HepG2 (cell line): ENCODE measurements at regions not wholly inside any gene's neighbourhood (a gene's known extent, or its start where the extent isn't known, plus 50 kb on each side); places are given as distances from the start of the nearest gene placed in this dataset.

ENCODE experiments used
- ATAC-seq: fragments of 200-7000 bp; cut with Tn5 transposase; 3 replicates; pipeline ENCODE4 v1.9.1; 2020; ENCODE audit warnings: mild to moderate bottlenecking, moderate library complexity
- BruUV-seq: library from RNA; stranded (reverse); fragments of 400-500 nt; replicated peaks from 2 replicates; lab custom pipeline; 2021; lab: Mats Ljungman, UMichigan
- CTCF ChIA-PET: fragments of 300-600 bp; formaldehyde crosslinking; extraction: SDS; loops from one replicate; lab custom pipeline; 2021; ENCODE audit warnings: low total read pairs, inconsistent platforms, low intra/inter-chr PET ratio; lab: Yijun Ruan, JAX
- POLR2A ChIA-PET: fragments of 350-600 bp; sonication (Branson Sonifier 250); formaldehyde crosslinking; loops from one replicate; lab custom pipeline; 2020; ENCODE audit warnings: antibody characterized with exemption, inconsistent platforms; lab: Yijun Ruan, JAX
- DNase-seq: peaks from one replicate; pipeline ENCODE4 v3.0.0-alpha.2; 2015; ENCODE audit warnings: low spot score
- FAIRE-seq: peaks from 3 replicates; lab custom pipeline; 2011; peaks lifted over from hg19 to GRCh38; lab: Jason Lieb, UNC
- H2AFZ ChIP-seq: one replicate; pipeline ENCODE4 v1.6.1; 2011; ENCODE audit warnings: low read length, inconsistent platforms
- H3K27ac ChIP-seq: fragments of 300-600 bp; 3 replicates; pipeline ENCODE4 v1.8.0; 2011; ENCODE audit warnings: mixed run types, mild to moderate bottlenecking, mixed read lengths, low read length, inconsistent platforms; ENCODE audit not compliant: insufficient read depth; ENCODE audit errors: extremely low read length
- H3K27me3 ChIP-seq, 2 experiments: fragments of 200-600 bp in 1 of 2; 2 replicates in 1 of 2; 3 replicates in 1 of 2; pipeline versions ENCODE4 v1.6.0 to v1.8.0; 2011; ENCODE audit warnings: low read length in 2 of 2, mild to moderate bottlenecking in 2 of 2, moderate library complexity in 2 of 2, inconsistent platforms in 1 of 2; ENCODE audit not compliant: insufficient read depth in 2 of 2, control insufficient read depth in 1 of 2
- H3K36me3 ChIP-seq, 2 experiments: fragments of 200-600 bp in 1 of 2; replicated peaks in 1 of 2; 2 replicates in 1 of 2; 3 replicates in 1 of 2; pipeline versions ENCODE4 v1.5.1 to v1.8.0; 2011; ENCODE audit warnings: low read length in 2 of 2, inconsistent platforms in 1 of 2; ENCODE audit not compliant: insufficient read depth in 2 of 2, control insufficient read depth in 1 of 2
- H3K4me1 ChIP-seq: 2 replicates; pipeline ENCODE4 v1.5.1; 2012; ENCODE audit warnings: low read length, inconsistent platforms; ENCODE audit not compliant: insufficient read depth
- H3K4me2 ChIP-seq: 2 replicates; pipeline ENCODE4 v1.6.0; 2011; ENCODE audit warnings: low read depth, low read length, inconsistent platforms
- H3K4me3 ChIP-seq, 3 experiments: fragments of 200-600 bp in 1 of 3; sonication (generic), shearing (Covaris generic) in 1 of 3; replicated peaks in 1 of 3; 2 replicates each; pipeline ENCODE4 v1.5.1; 2011 to 2016; ENCODE audit warnings: low read length in 3 of 3, inconsistent platforms in 2 of 3, low read depth in 2 of 3, mild to moderate bottlenecking in 2 of 3, control low read depth in 1 of 3, mixed read lengths in 1 of 3; ENCODE audit not compliant: insufficient read depth in 1 of 3
- H3K79me2 ChIP-seq: one replicate; pipeline ENCODE4 v1.6.1; 2011; ENCODE audit warnings: low read length, inconsistent platforms; ENCODE audit not compliant: insufficient read depth
- H3K9ac ChIP-seq: 2 replicates; pipeline ENCODE4 v1.6.0; 2011; ENCODE audit warnings: mild to moderate bottlenecking, low read depth, low read length, inconsistent platforms; ENCODE audit not compliant: insufficient read depth
- H3K9me3 ChIP-seq: 2 replicates; pipeline ENCODE4 v1.5.1; 2012; ENCODE audit warnings: mild to moderate bottlenecking, low read length
- H4K20me1 ChIP-seq: 2 replicates; pipeline ENCODE4 v1.6.0; 2011; ENCODE audit warnings: inconsistent platforms, mild to moderate bottlenecking, low read length, moderate library complexity; ENCODE audit not compliant: insufficient read depth
- BHLHE40 ChIP-seq: IDR thresholded peaks from 2 replicates; pipeline ENCODE4 v1.6.1; 2011; ENCODE audit warnings: low read length, improper control_type of control experiment
- HDAC1 ChIP-seq: sonication (generic); formaldehyde crosslinking; IDR thresholded peaks from 2 replicates; pipeline ENCODE4 v1.5.1; 2020; ENCODE audit warnings: mild to moderate bottlenecking, missing genetic modification reagents
- HDAC6 ChIP-seq: fragments of 200-600 bp; sonication (generic); IDR thresholded peaks from 2 replicates; pipeline ENCODE4 v1.7.0; 2017; ENCODE audit warnings: mild to moderate bottlenecking, antibody characterized with exemption, low read length, low read depth
- MIER3 ChIP-seq: IDR thresholded peaks from 2 replicates; pipeline ENCODE4 v1.6.1; 2016; ENCODE audit warnings: missing compliant biosample characterization, borderline replicate concordance
- TCF7L2 ChIP-seq: IDR thresholded peaks from 2 replicates; pipeline ENCODE4 v1.6.1; 2011; ENCODE audit warnings: mild to moderate bottlenecking, low read depth, low read length, moderate library complexity
- XBP1 ChIP-seq: sonication (generic); formaldehyde crosslinking; IDR thresholded peaks from 2 replicates; pipeline ENCODE4 v1.5.0; 2020; ENCODE audit warnings: missing genetic modification reagents
- ZNF121 ChIP-seq: sonication (generic); formaldehyde crosslinking; IDR thresholded peaks from 2 replicates; pipeline ENCODE4 v1.5.0; 2020; ENCODE audit warnings: mild to moderate bottlenecking, missing genetic modification reagents
- ZNF546 ChIP-seq: sonication (generic); formaldehyde crosslinking; conservative IDR thresholded peaks from 2 replicates; pipeline ENCODE4 v1.8.1; 2023; ENCODE audit warnings: mild to moderate bottlenecking, missing genetic modification reagents
- WGBS: methylation state at CpG from one replicate; pipeline ENCODE4 v1.1.6; 2017; ENCODE audit warnings: low lambda C conversion rate; 5-methylcytosine and 5-hydroxymethylcytosine counted together
- in situ Hi-C: cut with HindIII; loops from 2 replicates; pipeline ENCODE4 v1.10.0; 2017; ENCODE audit warnings: low pct_unique_long_range_greater_than_20kb; ENCODE audit not compliant: extremely low pct_ligation_motif_present
- intact Hi-C: fragments of 100-400 bp; cut with micrococcal nuclease; formaldehyde crosslinking; loops from one replicate; pipeline ENCODE4 v1.10.0; 2022; ENCODE audit not compliant: unreplicated experiment
- TF ChIP-seq, protein P1 (sequence below): sonication (generic); formaldehyde crosslinking; IDR thresholded peaks from 2 replicates; pipeline ENCODE4 v1.5.1; 2020; ENCODE audit warnings: mild to moderate bottlenecking, missing genetic modification reagents, moderate library complexity
- TF ChIP-seq, protein P2 (sequence below): sonication (generic); formaldehyde crosslinking; IDR thresholded peaks from 2 replicates; pipeline ENCODE4 v1.8.0; 2022; ENCODE audit warnings: mild to moderate bottlenecking, missing genetic modification reagents; ENCODE audit not compliant: insufficient replicate concordance
- TF ChIP-seq, protein P3 (sequence below): IDR thresholded peaks from 2 replicates; pipeline ENCODE4 v1.6.1; 2016
- TF ChIP-seq, protein P4 (sequence below): sonication (generic); formaldehyde crosslinking; IDR thresholded peaks from 2 replicates; pipeline ENCODE4 v1.4.0; 2020; ENCODE audit warnings: missing genetic modification reagents, borderline replicate concordance
- TF ChIP-seq, protein P5 (sequence below), 2 experiments: fragments of 450-650 bp in 1 of 2; sonication (generic) in 1 of 2; formaldehyde crosslinking; IDR thresholded peaks; 2 replicates each; pipeline versions ENCODE4 v1.5.0 to v1.8.0; 2020 to 2022; ENCODE audit warnings: mild to moderate bottlenecking in 1 of 2, missing genetic modification reagents in 1 of 2
- TF ChIP-seq, protein P6 (sequence below): sonication (generic); formaldehyde crosslinking; IDR thresholded peaks from 2 replicates; pipeline ENCODE4 v1.5.0; 2020; ENCODE audit warnings: mild to moderate bottlenecking, missing genetic modification reagents

DNA sequence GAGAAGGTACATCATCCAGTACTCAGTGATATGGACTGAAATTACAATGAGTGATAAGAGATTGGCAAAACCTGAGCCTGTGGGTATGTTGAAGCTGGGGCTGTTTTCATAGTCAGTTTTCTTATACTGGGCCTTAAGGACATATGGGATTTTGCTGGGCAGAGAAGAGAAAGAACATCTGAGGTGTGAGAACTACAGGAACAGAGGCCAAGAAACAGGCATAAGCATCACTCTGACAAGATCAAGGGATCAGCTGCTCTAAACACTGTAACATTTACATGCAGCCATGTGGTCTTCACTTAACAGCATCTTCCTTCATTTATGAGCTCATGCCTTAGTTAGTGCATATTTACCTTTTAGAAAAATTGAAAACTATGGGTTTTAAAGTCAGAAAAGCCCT is 220.0 kb downstream of the TRIM36 start (continued):
- TF ChIP-seq, protein P1, sequence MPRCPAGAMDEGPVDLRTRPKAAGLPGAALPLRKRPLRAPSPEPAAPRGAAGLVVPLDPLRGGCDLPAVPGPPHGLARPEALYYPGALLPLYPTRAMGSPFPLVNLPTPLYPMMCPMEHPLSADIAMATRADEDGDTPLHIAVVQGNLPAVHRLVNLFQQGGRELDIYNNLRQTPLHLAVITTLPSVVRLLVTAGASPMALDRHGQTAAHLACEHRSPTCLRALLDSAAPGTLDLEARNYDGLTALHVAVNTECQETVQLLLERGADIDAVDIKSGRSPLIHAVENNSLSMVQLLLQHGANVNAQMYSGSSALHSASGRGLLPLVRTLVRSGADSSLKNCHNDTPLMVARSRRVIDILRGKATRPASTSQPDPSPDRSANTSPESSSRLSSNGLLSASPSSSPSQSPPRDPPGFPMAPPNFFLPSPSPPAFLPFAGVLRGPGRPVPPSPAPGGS (CRISPR knock-in tag) = no peak
- TF ChIP-seq BHLHE40 = no peak

DNA sequence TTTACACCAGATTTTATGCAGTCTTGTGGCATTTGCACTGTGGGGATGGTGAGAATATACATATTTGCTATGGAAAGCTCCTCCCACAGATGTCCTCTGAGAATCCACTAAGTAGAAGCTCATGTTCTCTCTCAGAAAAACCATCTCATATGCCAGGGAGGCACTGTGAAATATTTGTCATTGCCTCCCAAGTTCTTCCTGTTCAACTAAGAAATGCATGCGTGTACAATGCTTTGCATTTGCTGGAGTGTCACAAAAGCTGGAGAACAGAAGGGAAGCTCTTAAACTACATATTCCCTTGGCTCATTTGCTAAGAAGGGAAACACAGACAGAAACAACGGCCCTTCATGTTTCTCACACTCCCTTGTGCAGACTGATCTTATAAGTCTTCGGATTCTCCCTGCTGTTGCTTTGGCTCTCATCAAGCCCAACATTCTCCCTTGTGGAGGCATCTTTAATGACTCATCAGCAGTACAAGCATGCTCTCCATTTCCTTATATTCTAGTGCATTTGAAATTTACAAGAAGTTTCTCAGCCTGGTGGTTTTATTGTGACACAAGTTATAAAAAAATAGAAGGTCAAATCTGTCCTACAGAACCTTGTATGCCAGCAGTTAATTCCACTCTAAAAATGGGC is 220.6 kb downstream of the TRIM36 start:
- CTCF ChIA-PET = no interaction called here
- no peak for FAIRE-seq
- intact Hi-C loops (no loop called here), in situ Hi-C loops (no loop called here)
- Histone ChIP-seq H3K27me3 (no peaks in the 10 kb centered on the region), H4K20me1 (no peaks in the 10 kb centered on the region), H3K9me3 (no peaks in the 10 kb centered on the region), H3K4me2 (no peak overlapping the region), H3K79me2 (no peaks in the 10 kb centered on the region), H3K4me3 (no peak overlapping the region), H3K36me3 (no peaks in the 10 kb centered on the region), H2AFZ (no peak overlapping the region), H3K27ac (no peak overlapping the region), H3K4me1 (no peaks in the 10 kb centered on the region), H3K9ac (no peak overlapping the region)
- BruUV-seq = no TSS peak
- 30% methylated on average over 3 of the region's 3 CpGs for WGBS
- POLR2A ChIA-PET = no interaction called here
- ATAC-seq = no peak
- no peak for DNase-seq
- TF ChIP-seq, protein P2, sequence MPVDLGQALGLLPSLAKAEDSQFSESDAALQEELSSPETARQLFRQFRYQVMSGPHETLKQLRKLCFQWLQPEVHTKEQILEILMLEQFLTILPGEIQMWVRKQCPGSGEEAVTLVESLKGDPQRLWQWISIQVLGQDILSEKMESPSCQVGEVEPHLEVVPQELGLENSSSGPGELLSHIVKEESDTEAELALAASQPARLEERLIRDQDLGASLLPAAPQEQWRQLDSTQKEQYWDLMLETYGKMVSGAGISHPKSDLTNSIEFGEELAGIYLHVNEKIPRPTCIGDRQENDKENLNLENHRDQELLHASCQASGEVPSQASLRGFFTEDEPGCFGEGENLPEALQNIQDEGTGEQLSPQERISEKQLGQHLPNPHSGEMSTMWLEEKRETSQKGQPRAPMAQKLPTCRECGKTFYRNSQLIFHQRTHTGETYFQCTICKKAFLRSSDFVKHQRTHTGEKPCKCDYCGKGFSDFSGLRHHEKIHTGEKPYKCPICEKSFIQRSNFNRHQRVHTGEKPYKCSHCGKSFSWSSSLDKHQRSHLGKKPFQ (CRISPR knock-in tag) = no peak
- TF ChIP-seq, protein P3, sequence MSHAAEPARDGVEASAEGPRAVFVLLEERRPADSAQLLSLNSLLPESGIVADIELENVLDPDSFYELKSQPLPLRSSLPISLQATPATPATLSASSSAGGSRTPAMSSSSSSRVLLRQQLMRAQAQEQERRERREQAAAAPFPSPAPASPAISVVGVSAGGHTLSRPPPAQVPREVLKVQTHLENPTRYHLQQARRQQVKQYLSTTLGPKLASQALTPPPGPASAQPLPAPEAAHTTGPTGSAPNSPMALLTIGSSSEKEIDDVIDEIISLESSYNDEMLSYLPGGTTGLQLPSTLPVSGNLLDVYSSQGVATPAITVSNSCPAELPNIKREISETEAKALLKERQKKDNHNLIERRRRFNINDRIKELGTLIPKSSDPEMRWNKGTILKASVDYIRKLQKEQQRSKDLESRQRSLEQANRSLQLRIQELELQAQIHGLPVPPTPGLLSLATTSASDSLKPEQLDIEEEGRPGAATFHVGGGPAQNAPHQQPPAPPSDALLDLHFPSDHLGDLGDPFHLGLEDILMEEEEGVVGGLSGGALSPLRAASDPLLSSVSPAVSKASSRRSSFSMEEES (CRISPR knock-in tag) = no peak
- TF ChIP-seq, protein P4, sequence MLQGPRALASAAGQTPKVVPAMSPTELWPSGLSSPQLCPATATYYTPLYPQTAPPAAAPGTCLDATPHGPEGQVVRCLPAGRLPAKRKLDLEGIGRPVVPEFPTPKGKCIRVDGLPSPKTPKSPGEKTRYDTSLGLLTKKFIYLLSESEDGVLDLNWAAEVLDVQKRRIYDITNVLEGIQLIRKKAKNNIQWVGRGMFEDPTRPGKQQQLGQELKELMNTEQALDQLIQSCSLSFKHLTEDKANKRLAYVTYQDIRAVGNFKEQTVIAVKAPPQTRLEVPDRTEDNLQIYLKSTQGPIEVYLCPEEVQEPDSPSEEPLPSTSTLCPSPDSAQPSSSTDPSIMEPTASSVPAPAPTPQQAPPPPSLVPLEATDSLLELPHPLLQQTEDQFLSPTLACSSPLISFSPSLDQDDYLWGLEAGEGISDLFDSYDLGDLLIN (CRISPR knock-in tag) = no peak
- TF ChIP-seq ZNF121 (no peak), XBP1 (CRISPR knock-in tag) (no peak), ZNF546 (CRISPR knock-in tag) (no peak), HDAC1 (no peak), MIER3 (CRISPR knock-in tag) (no peak), TCF7L2 (no peak), HDAC6 (no peak)
- TF ChIP-seq, protein P5, sequence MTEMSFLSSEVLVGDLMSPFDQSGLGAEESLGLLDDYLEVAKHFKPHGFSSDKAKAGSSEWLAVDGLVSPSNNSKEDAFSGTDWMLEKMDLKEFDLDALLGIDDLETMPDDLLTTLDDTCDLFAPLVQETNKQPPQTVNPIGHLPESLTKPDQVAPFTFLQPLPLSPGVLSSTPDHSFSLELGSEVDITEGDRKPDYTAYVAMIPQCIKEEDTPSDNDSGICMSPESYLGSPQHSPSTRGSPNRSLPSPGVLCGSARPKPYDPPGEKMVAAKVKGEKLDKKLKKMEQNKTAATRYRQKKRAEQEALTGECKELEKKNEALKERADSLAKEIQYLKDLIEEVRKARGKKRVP (CRISPR knock-in tag; IDR thresholded peaks at IDR 0.05) = no peak
- TF ChIP-seq, protein P6, sequence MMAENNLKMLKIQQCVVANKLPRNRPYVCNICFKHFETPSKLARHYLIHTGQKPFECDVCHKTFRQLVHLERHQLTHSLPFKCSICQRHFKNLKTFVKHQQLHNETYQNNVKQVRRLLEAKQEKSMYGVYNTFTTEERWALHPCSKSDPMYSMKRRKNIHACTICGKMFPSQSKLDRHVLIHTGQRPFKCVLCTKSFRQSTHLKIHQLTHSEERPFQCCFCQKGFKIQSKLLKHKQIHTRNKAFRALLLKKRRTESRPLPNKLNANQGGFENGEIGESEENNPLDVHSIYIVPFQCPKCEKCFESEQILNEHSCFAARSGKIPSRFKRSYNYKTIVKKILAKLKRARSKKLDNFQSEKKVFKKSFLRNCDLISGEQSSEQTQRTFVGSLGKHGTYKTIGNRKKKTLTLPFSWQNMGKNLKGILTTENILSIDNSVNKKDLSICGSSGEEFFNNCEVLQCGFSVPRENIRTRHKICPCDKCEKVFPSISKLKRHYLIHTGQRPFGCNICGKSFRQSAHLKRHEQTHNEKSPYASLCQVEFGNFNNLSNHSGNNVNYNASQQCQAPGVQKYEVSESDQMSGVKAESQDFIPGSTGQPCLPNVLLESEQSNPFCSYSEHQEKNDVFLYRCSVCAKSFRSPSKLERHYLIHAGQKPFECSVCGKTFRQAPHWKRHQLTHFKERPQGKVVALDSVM (CRISPR knock-in tag) = no peak
